Stimulated activated naive CD8-positive, alpha-beta T cell treated with anti-CD3 and anti-CD28 coated beads, Interleukin-15, amount 100 ng/mL, for 72 hours (primary cell): ENCODE measurements at regions not wholly inside any gene's neighbourhood (a gene's known extent, or its start where the extent isn't known, plus 50 kb on each side); places are given as distances from the start of the nearest gene placed in this dataset.
"Not testable (repeated sequence)": the region's sequence is repeated elsewhere in the genome, so short reads cannot be mapped to it uniquely, and the experiment has no call there.

Source experiments
- ATAC-seq: fragments of 150-1000 bp; cut with Tn5 transposase; 2 replicates; pipeline ENCODE4 v1.10.0; 2021; ENCODE audit warnings: mild to moderate bottlenecking, moderate library complexity
- DNase-seq, 2 donors: peaks; one replicate each; pipeline ENCODE4 v3.0.0; 2021 to 2022
- H3K27ac Mint-ChIP-seq, 2 donors: one replicate each; pipeline ENCODE4 v1.8.0; 2022; ENCODE audit warnings: mild to moderate bottlenecking in 2 of 2, mixed read lengths in 2 of 2, moderate library complexity in 2 of 2
- H3K27me3 Mint-ChIP-seq: one replicate; pipeline ENCODE4 v1.8.0; 2022; ENCODE audit warnings: mixed read lengths
- H3K4me1 Mint-ChIP-seq: one replicate; pipeline ENCODE4 v1.8.0; 2022; ENCODE audit warnings: mild to moderate bottlenecking, mixed read lengths
- H3K4me3 Mint-ChIP-seq, 2 donors: one replicate each; pipeline ENCODE4 v1.8.0; 2022; ENCODE audit warnings: mild to moderate bottlenecking in 2 of 2, mixed read lengths in 2 of 2, moderate library complexity in 1 of 2
- H3K9me3 Mint-ChIP-seq, 2 donors: one replicate each; pipeline ENCODE4 v1.8.0; 2022; ENCODE audit warnings: mixed read lengths in 2 of 2

GRCh38 chr7:56885132-56885531 lies 247.1 kb downstream of the ZNF479 start:
- H3K27me3 Mint-ChIP-seq, H3K4me1 Mint-ChIP-seq, ATAC-seq, H3K9me3 Mint-ChIP-seq, DNase-seq, H3K4me3 Mint-ChIP-seq, H3K27ac Mint-ChIP-seq: not testable (repeated sequence)

- H3K27me3 Mint-ChIP-seq, H3K27ac Mint-ChIP-seq, H3K9me3 Mint-ChIP-seq, H3K4me3 Mint-ChIP-seq, DNase-seq, ATAC-seq, H3K4me1 Mint-ChIP-seq: not testable (repeated sequence)
Observed at GRCh38 chr7:56882318-56882717, 249.9 kb downstream of the ZNF479 start.
